ENCODE measurements at regions not wholly inside any gene's neighbourhood (a gene's known extent, or its start where the extent isn't known, plus 50 kb on each side); places are given as distances from the start of the nearest gene placed in this dataset.

DNA sequence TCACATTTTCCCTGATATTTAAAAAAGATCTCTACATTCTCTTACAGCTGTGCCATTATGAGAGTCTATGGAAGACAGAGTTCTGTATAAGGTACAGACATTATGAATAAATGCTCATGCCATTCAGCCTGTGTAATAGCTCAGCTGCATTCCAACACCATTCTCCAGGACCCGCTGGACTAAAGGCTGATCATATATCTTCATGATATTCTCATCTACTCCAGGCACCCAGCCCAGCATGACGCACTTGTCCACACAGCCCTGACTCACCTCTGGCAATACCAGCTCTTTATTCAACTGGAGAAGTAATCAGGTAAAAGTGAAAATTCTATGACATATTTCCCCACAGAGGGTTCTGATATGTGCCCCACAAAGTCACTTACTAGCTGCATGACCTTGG is 437.5 kb upstream of the FGF16 start:
- no peak for TF ChIP-seq CTCF (IDR thresholded peaks at IDR 0.05 in 4 of 5, conservative IDR thresholded peaks at IDR 0.05 in 1 of 5)
- TF ChIP-seq POLR2A (IDR thresholded peaks at IDR 0.05) = no peak
